IMR-90 (cell line): ENCODE measurements at regions not wholly inside any gene's neighbourhood (a gene's known extent, or its start where the extent isn't known, plus 50 kb on each side); places are given as distances from the start of the nearest gene placed in this dataset.

Source experiments
- ATAC-seq: fragments of 200-7000 bp; cut with Tn5 transposase; 2 replicates; pipeline ENCODE4 v1.9.1; 2020; ENCODE audit warnings: low read depth, mild to moderate bottlenecking, moderate library complexity
- BruUV-seq: library from RNA; stranded (reverse); fragments of 400-500 nt; replicated peaks from 2 replicates; lab custom pipeline; 2021; lab: Mats Ljungman, UMichigan
- CTCF ChIA-PET: fragments of 300-600 bp; formaldehyde crosslinking; extraction: SDS; loops from one replicate; lab custom pipeline; 2021; ENCODE audit warnings: antibody characterized with exemption; lab: Yijun Ruan, JAX
- POLR2A ChIA-PET: fragments of 300-600 bp; sonication (Branson Sonifier 250); formaldehyde crosslinking; loops from one replicate; lab custom pipeline; 2022; ENCODE audit warnings: antibody characterized with exemption; ENCODE audit not compliant: unreplicated experiment; lab: Charles Lee
- DNase-seq: peaks from one replicate; pipeline ENCODE4 v3.0.0; 2013
- H2AFZ ChIP-seq: replicated peaks from 2 replicates; pipeline ENCODE3; 2013; ENCODE audit warnings: low read length, mild to moderate bottlenecking; ENCODE audit not compliant: poor library complexity
- H2AK5ac ChIP-seq: 2 replicates; pipeline ENCODE4 v1.6.1; 2013; ENCODE audit warnings: low read depth, low read length, inconsistent platforms
- H2AK9ac ChIP-seq: replicated peaks from 2 replicates; pipeline ENCODE3; 2013; ENCODE audit warnings: mild to moderate bottlenecking, low read depth, low read length, moderate library complexity; ENCODE audit not compliant: poor library complexity
- H2BK120ac ChIP-seq: 2 replicates; pipeline ENCODE4 v1.6.1; 2013; ENCODE audit warnings: low read depth, low read length, inconsistent platforms
- H2BK15ac ChIP-seq: 3 replicates; pipeline ENCODE4 v1.6.1; 2013; ENCODE audit warnings: low read depth, low read length, inconsistent platforms
- H2BK20ac ChIP-seq: 2 replicates; pipeline ENCODE4 v1.6.1; 2013; ENCODE audit warnings: low read depth, mild to moderate bottlenecking, inconsistent platforms, low read length, moderate library complexity
- H2BK5ac ChIP-seq: 2 replicates; pipeline ENCODE4 v1.6.1; 2013; ENCODE audit warnings: mild to moderate bottlenecking, low read depth, low read length, inconsistent platforms; ENCODE audit not compliant: poor library complexity, severe bottlenecking
- H3K14ac ChIP-seq: replicated peaks from 2 replicates; pipeline ENCODE4 v1.6.1; 2013; ENCODE audit warnings: low read depth, low read length, inconsistent platforms
- H3K18ac ChIP-seq: 2 replicates; pipeline ENCODE4 v1.6.1; 2013; ENCODE audit warnings: low read depth, low read length, control low read depth
- H3K23ac ChIP-seq: 2 replicates; pipeline ENCODE4 v1.6.1; 2013; ENCODE audit warnings: low read depth, low read length, inconsistent platforms
- H3K27ac ChIP-seq: 2 replicates; pipeline ENCODE4 v1.5.1; 2013; ENCODE audit warnings: mild to moderate bottlenecking, control low read depth, low read length; ENCODE audit not compliant: insufficient read depth
- H3K27me3 ChIP-seq: 2 replicates; pipeline ENCODE4 v1.6.1; 2013; ENCODE audit warnings: low read length; ENCODE audit not compliant: control insufficient read depth, insufficient read depth
- H3K36me3 ChIP-seq: 2 replicates; pipeline ENCODE4 v1.6.1; 2013; ENCODE audit warnings: low read length, mixed read lengths; ENCODE audit not compliant: control insufficient read depth, insufficient read depth
- H3K4ac ChIP-seq: 2 replicates; pipeline ENCODE4 v1.6.1; 2013; ENCODE audit warnings: low read depth, low read length, inconsistent platforms
- H3K4me1 ChIP-seq: 2 replicates; pipeline ENCODE4 v1.6.1; 2013; ENCODE audit warnings: low read length, mixed read lengths; ENCODE audit not compliant: control insufficient read depth, insufficient read depth
- H3K4me2 ChIP-seq: 2 replicates; pipeline ENCODE4 v1.6.1; 2013; ENCODE audit warnings: low read depth, mild to moderate bottlenecking, control low read depth, low read length, moderate library complexity
- H3K4me3 ChIP-seq: 2 replicates; pipeline ENCODE4 v1.5.1; 2013; ENCODE audit warnings: low read depth, mild to moderate bottlenecking, control low read depth, low read length, moderate library complexity; ENCODE audit not compliant: insufficient read depth
- H3K56ac ChIP-seq: 2 replicates; pipeline ENCODE4 v1.6.1; 2013; ENCODE audit warnings: low read length, inconsistent platforms; ENCODE audit not compliant: insufficient read depth; ENCODE audit errors: extremely low read depth
- H3K79me1 ChIP-seq, 2 experiments: 2 replicates each; pipeline ENCODE4 v1.6.1; 2013; ENCODE audit warnings: low read length in 2 of 2, inconsistent platforms in 1 of 2, low read depth in 1 of 2
- H3K9ac ChIP-seq: 2 replicates; pipeline ENCODE4 v1.6.1; 2013; ENCODE audit warnings: low read depth, low read length, control low read depth
- H3K9me1 ChIP-seq: 2 replicates; pipeline ENCODE4 v1.6.1; 2013; ENCODE audit warnings: low read length, inconsistent platforms; ENCODE audit not compliant: insufficient read depth
- H3K9me3 ChIP-seq: 2 replicates; pipeline ENCODE4 v1.6.1; 2013; ENCODE audit warnings: low read length; ENCODE audit not compliant: control insufficient read depth, insufficient read depth
- H4K20me1 ChIP-seq: 2 replicates; pipeline ENCODE4 v1.6.1; 2013; ENCODE audit warnings: low read length, inconsistent platforms; ENCODE audit not compliant: insufficient read depth
- H4K5ac ChIP-seq: 2 replicates; pipeline ENCODE4 v1.6.1; 2013; ENCODE audit warnings: mild to moderate bottlenecking, low read depth, low read length, control low read depth
- H4K8ac ChIP-seq, 2 experiments: 2 replicates each; pipeline ENCODE4 v1.6.1; 2013; ENCODE audit warnings: low read depth in 2 of 2, low read length in 2 of 2, control low read depth in 1 of 2, inconsistent platforms in 1 of 2
- H4K91ac ChIP-seq: 2 replicates; pipeline ENCODE4 v1.6.1; 2013; ENCODE audit warnings: low read depth, low read length, inconsistent platforms; ENCODE audit not compliant: insufficient read depth
- BHLHE40 ChIP-seq: fragments of 150-350 bp; IDR thresholded peaks from 2 replicates; pipeline ENCODE4 v1.6.1; 2016; ENCODE audit warnings: mild to moderate bottlenecking, low read depth, low read length
- CEBPB ChIP-seq: IDR thresholded peaks from 2 replicates; pipeline ENCODE4 v1.6.1; 2012; ENCODE audit warnings: low read depth, low read length, improper control_type of control experiment
- MAZ ChIP-seq: IDR thresholded peaks from 2 replicates; pipeline ENCODE4 v1.6.1; 2012; ENCODE audit warnings: low read depth, mild to moderate bottlenecking, low read length, improper control_type of control experiment, moderate library complexity, borderline replicate concordance
- POLR2A ChIP-seq: IDR thresholded peaks from 2 replicates; pipeline ENCODE4 v1.6.1; 2012; ENCODE audit warnings: mild to moderate bottlenecking, low read depth, low read length
- RAD21 ChIP-seq: IDR thresholded peaks from 2 replicates; pipeline ENCODE4 v1.6.1; 2012; ENCODE audit warnings: low read length, improper control_type of control experiment
- WGBS, 2 experiments: methylation state at CpG; one replicate each; pipeline versions ENCODE4 v1.1.5 to v1.1.7; 2013; ENCODE audit warnings: missing lambda C conversion rate in 2 of 2; ENCODE audit not compliant: insufficient read length in 1 of 2; ENCODE audit errors: extremely low coverage in 2 of 2; 5-methylcytosine and 5-hydroxymethylcytosine counted together
- dilution Hi-C: fragments of 300-500 bp; cut with HindIII; formaldehyde crosslinking; loops from one replicate; pipeline ENCODE4 v1.14.3; 2018; ENCODE audit warnings: low sequenced_read_pairs; ENCODE audit not compliant: unreplicated experiment
- in situ Hi-C: fragments of 300-500 bp; cut with MboI; formaldehyde crosslinking; loops from 3 replicates; pipeline ENCODE4 v1.14.3; 2019; ENCODE audit warnings: low sequenced_read_pairs, inconsistent platforms, mixed read lengths
- intact Hi-C: fragments of 100-400 bp; cut with micrococcal nuclease; formaldehyde crosslinking; loops from 2 replicates; pipeline ENCODE4 v1.10.0; 2022

GRCh38 chr10:21092683-21093524 is 195.8 kb upstream of the NEBL start:
- no peak overlapping the region for H2BK20ac ChIP-seq
- H3K9me1 ChIP-seq = no peaks in the 10 kb centered on the region
- H4K20me1 ChIP-seq = no peaks in the 10 kb centered on the region
- no peak overlapping the region for H2AK5ac ChIP-seq
- no peak overlapping the region for H3K4me3 ChIP-seq
- H3K4me1 ChIP-seq = no peaks in the 10 kb centered on the region
- H3K18ac ChIP-seq = no peak overlapping the region
- CTCF ChIA-PET = interaction anchor here (0.8 kb wide), 1 partner anchor 15 kb away, joined by 3 read pairs; no protein-coding TSS in a partner anchor
- H3K79me1 ChIP-seq = no peaks in the 10 kb centered on the region
- POLR2A ChIA-PET = no interaction called here
- H3K36me3 ChIP-seq = no peaks in the 10 kb centered on the region
- H3K14ac ChIP-seq = no peak overlapping the region
- H3K9me3 ChIP-seq = no peaks in the 10 kb centered on the region
- H2AFZ ChIP-seq = no peak overlapping the region
- H4K5ac ChIP-seq = no peak overlapping the region
- no peak overlapping the region for H4K8ac ChIP-seq
- no peak overlapping the region for H3K4ac ChIP-seq
- no peak overlapping the region for H3K27ac ChIP-seq
- H3K23ac ChIP-seq = no peak overlapping the region
- no peak for DNase-seq
- no CpG with 5 or more reads among the region's 5 CpGs for WGBS, 2 experiments
- no peak overlapping the region for H3K56ac ChIP-seq
- H2BK15ac ChIP-seq = no peak overlapping the region
- in situ Hi-C loops (loop anchor here (25.0 kb wide), 3 partner anchors 394 to 869 kb away; no protein-coding TSS in a partner anchor), dilution Hi-C loops (no loop called here), intact Hi-C loops (no loop called here)
- ATAC-seq = no peak
- TF ChIP-seq MAZ (no peak), RAD21 (no peak), POLR2A (no peak), BHLHE40 (no peak), CEBPB (no peak)
- H3K27me3 ChIP-seq = no peaks in the 10 kb centered on the region
- no TSS peak for BruUV-seq
- H3K4me2 ChIP-seq = no peak overlapping the region
- H2AK9ac ChIP-seq = no peak overlapping the region
- H4K91ac ChIP-seq = no peak overlapping the region
- H2BK5ac ChIP-seq = no peak overlapping the region
- no peak overlapping the region for H3K9ac ChIP-seq
- H2BK120ac ChIP-seq = no peak overlapping the region
